Gastroesophageal sphincter (tissue), 4 donors: ENCODE measurements at regions not wholly inside any gene's neighbourhood (a gene's known extent, or its start where the extent isn't known, plus 50 kb on each side); places are given as distances from the start of the nearest gene placed in this dataset.

Source experiments
- ATAC-seq: fragments of 150-250 bp; one replicate; pipeline ENCODE4 v1.9.1; 2016; ENCODE audit warnings: mild to moderate bottlenecking, moderate library complexity
- H3K27ac ChIP-seq, 4 donors: fragments of 200-600 bp; sonication (generic) in 3 of 4; 1 replicate in 3 of 4; 2 replicates in 1 of 4; pipeline ENCODE4 v1.5.1; 2016 to 2019
- H3K27me3 ChIP-seq: fragments of 200-600 bp; sonication (generic); one replicate; pipeline ENCODE4 v1.5.1; 2019
- H3K36me3 ChIP-seq, 2 donors: fragments of 200-600 bp; sonication (generic); one replicate each; pipeline ENCODE4 v1.5.1; 2019; ENCODE audit warnings: control low read depth in 1 of 2
- H3K4me1 ChIP-seq, 3 donors: fragments of 200-600 bp; sonication (generic); 1 replicate in 2 of 3; 2 replicates in 1 of 3; pipeline ENCODE4 v1.5.1; 2016 to 2019; ENCODE audit warnings: control low read depth in 2 of 3
- H3K4me3 ChIP-seq, 2 donors: fragments of 200-600 bp; sonication (generic); one replicate each; pipeline ENCODE4 v1.5.1; 2019; ENCODE audit warnings: mild to moderate bottlenecking in 1 of 2, moderate library complexity in 1 of 2
- H3K9me3 ChIP-seq, 3 donors: fragments of 200-600 bp; sonication (generic); one replicate each; pipeline ENCODE4 v1.5.1; 2017 to 2019; ENCODE audit warnings: control low read depth in 2 of 3
- EP300 ChIP-seq: sonication (generic); formaldehyde crosslinking; IDR thresholded peaks from one replicate; pipeline ENCODE4 v1.6.1; 2017; ENCODE audit warnings: antibody characterized with exemption, mild to moderate bottlenecking
- POLR2A ChIP-seq, 2 donors: fragments of 450-650 bp; IDR thresholded peaks; one replicate each; pipeline ENCODE4 v1.6.1; 2017; ENCODE audit warnings: antibody characterized with exemption in 2 of 2, mild to moderate bottlenecking in 2 of 2, moderate library complexity in 1 of 2
- POLR2AphosphoS5 ChIP-seq: sonication (generic); formaldehyde crosslinking; IDR thresholded peaks from one replicate; pipeline ENCODE4 v1.6.1; 2017; ENCODE audit warnings: antibody characterized with exemption
- WGBS, 2 donors: methylation state at CpG; one replicate each; pipeline ENCODE4 v1.1.5; 2018; ENCODE audit warnings: low coverage in 1 of 2; 5-methylcytosine and 5-hydroxymethylcytosine counted together
- TF ChIP-seq, protein P1 (sequence below), 4 experiments: fragments of 200-600 bp in 2 of 4; fragments of 450-650 bp in 2 of 4; sonication (generic) in 1 of 4; IDR thresholded peaks; one replicate each; pipeline ENCODE4 v1.5.1; 2017 to 2019; ENCODE audit warnings: antibody characterized with exemption in 4 of 4, mild to moderate bottlenecking in 2 of 4, moderate library complexity in 2 of 4

DNA sequence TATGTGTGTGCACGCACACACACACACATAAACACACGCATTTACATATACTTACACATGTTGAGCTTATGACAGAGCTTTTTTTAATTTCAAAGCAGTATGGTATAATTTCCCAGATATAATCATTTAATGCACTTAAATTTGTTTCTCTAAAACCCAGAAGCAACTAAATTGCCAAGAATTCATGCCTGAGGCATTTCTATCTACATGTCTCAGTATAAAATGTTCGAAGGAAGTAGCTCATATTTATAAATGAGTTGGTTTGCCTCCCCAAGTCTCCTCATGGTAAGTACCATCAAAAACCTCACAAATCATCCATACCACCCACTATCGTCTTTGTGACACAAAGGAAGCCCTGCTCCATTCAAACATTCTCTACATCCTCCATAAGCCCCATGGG lies 130.6 kb downstream of the RPL22L1 start:
- H3K27me3 ChIP-seq, result no peaks in the 10 kb centered on the region
- TF ChIP-seq, protein P1, sequence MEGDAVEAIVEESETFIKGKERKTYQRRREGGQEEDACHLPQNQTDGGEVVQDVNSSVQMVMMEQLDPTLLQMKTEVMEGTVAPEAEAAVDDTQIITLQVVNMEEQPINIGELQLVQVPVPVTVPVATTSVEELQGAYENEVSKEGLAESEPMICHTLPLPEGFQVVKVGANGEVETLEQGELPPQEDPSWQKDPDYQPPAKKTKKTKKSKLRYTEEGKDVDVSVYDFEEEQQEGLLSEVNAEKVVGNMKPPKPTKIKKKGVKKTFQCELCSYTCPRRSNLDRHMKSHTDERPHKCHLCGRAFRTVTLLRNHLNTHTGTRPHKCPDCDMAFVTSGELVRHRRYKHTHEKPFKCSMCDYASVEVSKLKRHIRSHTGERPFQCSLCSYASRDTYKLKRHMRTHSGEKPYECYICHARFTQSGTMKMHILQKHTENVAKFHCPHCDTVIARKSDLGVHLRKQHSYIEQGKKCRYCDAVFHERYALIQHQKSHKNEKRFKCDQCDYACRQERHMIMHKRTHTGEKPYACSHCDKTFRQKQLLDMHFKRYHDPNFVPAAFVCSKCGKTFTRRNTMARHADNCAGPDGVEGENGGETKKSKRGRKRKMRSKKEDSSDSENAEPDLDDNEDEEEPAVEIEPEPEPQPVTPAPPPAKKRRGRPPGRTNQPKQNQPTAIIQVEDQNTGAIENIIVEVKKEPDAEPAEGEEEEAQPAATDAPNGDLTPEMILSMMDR (IDR thresholded peaks at IDR 0.05), result no peak
- TF ChIP-seq POLR2AphosphoS5 (no peak), POLR2A (IDR thresholded peaks at IDR 0.05) (no peak), EP300 (no peak)
- H3K4me1 ChIP-seq, result peaks cover 0 to 4% (median 0%) of the 10 kb centered on the region in 3 donors
- no peak overlapping the region for H3K4me3 ChIP-seq
- ATAC-seq, result no peak
- no peaks in the 10 kb centered on the region for H3K9me3 ChIP-seq
- H3K27ac ChIP-seq, result no peak overlapping the region
- WGBS, 2 donors, result 91 to 93% methylated on average over 4 of the region's 4 CpGs
- H3K36me3 ChIP-seq, result no peaks in the 10 kb centered on the region

DNA sequence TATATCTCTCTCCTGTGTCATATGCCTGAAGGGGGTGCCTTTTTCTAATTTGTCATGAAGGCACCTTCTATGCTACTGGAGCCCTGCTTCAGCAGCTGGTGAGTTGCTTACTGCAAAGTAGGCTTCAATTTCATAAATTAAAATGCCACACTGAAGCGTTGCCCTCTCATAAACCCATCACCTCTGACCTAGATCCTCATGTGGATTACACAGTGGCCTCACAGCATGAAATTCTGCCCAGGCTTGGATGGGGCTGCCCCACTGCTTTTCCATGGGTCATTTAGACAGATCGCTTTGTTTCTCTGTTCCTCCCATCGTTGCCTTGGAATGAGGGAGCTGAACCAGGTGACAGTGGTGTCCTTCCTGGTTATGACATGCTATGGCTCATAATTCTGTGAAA lies 131.2 kb downstream of the RPL22L1 start:
- no peak for ATAC-seq
- Histone ChIP-seq H3K4me1 (peaks cover 0 to 4% (median 0%) of the 10 kb centered on the region in 3 donors), H3K27ac (no peak overlapping the region), H3K27me3 (no peaks in the 10 kb centered on the region), H3K9me3 (no peaks in the 10 kb centered on the region), H3K4me3 (no peak overlapping the region), H3K36me3 (no peaks in the 10 kb centered on the region)
- TF ChIP-seq POLR2A (IDR thresholded peaks at IDR 0.05) (no peak), EP300 (no peak), POLR2AphosphoS5 (no peak)
- TF ChIP-seq, protein P1 (IDR thresholded peaks at IDR 0.05), result no peak
- WGBS, 2 donors, result 64 to 78% methylated on average over 2 to 3 of the region's 3 CpGs

DNA sequence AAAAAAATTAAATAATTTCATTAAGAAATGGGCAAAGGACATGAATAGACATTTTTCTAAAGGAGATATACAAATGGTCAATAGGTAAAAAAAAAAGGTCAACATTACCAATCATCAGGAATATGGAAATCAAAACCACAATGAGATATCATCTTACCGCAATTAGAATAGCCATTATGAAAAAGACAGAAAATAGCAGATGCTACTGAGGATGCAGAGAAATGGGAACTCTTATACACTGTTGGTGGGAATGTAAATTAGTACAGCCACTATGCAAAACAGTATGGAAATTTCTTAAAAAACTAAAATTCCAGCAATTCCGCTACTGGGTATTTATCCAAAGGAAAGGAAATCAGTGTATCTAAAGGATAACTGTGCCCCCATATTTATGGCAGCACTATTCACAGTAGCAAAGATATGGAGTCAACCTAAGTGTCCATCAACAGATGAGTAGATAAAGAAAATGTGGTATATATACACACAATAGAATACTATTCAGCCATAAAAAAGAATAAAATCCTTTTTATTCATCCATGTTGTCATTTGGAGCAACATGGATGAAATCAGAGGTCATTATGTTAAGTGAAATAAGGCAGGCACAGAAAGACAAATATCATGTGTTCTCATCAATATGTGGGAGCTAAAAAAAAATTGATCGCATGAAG lies 132.4 kb downstream of the RPL22L1 start:
- H3K27me3 ChIP-seq, result no peaks in the 10 kb centered on the region
- WGBS, 2 donors, result 90 to 98% methylated on average over 2 to 3 of the region's 3 CpGs

DNA sequence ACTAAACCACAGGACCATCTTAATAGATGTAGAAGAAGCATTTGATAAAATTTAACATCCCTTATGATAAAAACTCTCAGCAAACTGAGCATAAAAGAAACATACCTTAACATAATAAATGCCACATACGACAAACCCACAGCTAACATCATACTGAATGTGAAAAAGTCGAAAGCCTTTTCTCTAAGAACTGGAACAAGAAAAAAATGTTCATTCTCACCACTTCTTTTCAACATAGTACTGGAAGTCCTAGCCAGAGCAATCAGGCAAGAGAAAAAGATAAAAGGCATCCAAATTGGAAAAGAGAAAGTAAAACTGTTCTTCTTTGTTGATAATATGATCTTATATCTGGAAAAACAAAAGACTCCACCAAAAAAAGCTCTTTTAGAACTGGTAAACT lies 134.2 kb downstream of the RPL22L1 start:
- WGBS, 2 donors, result 63% methylated on average over 2 of the region's 2 CpGs; no CpG with 5 or more reads in 1 of the 2 donors
- Histone ChIP-seq H3K4me1 (peaks cover 0 to 3% (median 0%) of the 10 kb centered on the region in 3 donors), H3K9me3 (no peaks in the 10 kb centered on the region), H3K4me3 (no peak overlapping the region), H3K27ac (peak overlapping the region in 1 of 4 donors; percentile 35), H3K27me3 (no peaks in the 10 kb centered on the region), H3K36me3 (no peaks in the 10 kb centered on the region)
- TF ChIP-seq POLR2A (IDR thresholded peaks at IDR 0.05) (no peak), POLR2AphosphoS5 (no peak), EP300 (no peak)
- TF ChIP-seq, protein P1 (IDR thresholded peaks at IDR 0.05), result no peak
- ATAC-seq, result no peak

More for the DNA sequence above, 132.4 kb downstream of the RPL22L1 start:
- no peak for ATAC-seq
- Histone ChIP-seq H3K4me3 (no peak overlapping the region), H3K4me1 (peaks cover 0 to 4% (median 0%) of the 10 kb centered on the region in 3 donors), H3K27ac (no peak overlapping the region), H3K9me3 (no peaks in the 10 kb centered on the region), H3K36me3 (no peaks in the 10 kb centered on the region)
- TF ChIP-seq EP300, result no peak
- no peak for TF ChIP-seq POLR2AphosphoS5
- TF ChIP-seq, protein P1 (IDR thresholded peaks at IDR 0.05), result no peak
- no peak for TF ChIP-seq POLR2A (IDR thresholded peaks at IDR 0.05)

DNA sequence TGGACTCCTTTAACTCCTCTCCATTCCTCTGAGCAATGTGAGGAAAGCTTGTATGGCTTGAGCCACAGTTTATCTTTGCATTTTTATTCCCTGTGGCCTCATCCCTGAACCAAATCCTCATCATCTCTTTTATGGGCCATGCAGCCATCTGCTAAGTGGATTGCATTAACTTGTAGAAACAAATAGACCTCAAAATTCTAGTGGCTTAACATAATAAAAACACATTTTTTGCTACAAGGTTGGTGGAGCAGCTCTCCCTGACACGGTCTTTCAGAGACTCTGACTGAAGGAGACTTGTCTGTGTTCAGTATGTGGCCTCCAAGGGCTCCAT lies 135.3 kb downstream of the RPL22L1 start:
- TF ChIP-seq EP300, result no peak
- no peak for ATAC-seq

More for the DNA sequence above, 135.3 kb downstream of the RPL22L1 start:
- Histone ChIP-seq H3K4me1 (no peaks in the 10 kb centered on the region), H3K27me3 (no peaks in the 10 kb centered on the region), H3K9me3 (no peaks in the 10 kb centered on the region), H3K4me3 (no peak overlapping the region), H3K27ac (no peak overlapping the region), H3K36me3 (no peaks in the 10 kb centered on the region)
- 67 to 100% methylated on average over 1 of the region's 1 CpG for WGBS, 2 donors
